Neural cell (in vitro differentiated cells): ENCODE measurements at regions not wholly inside any gene's neighbourhood (a gene's known extent, or its start where the extent isn't known, plus 50 kb on each side); places are given as distances from the start of the nearest gene placed in this dataset.
"Not testable (repeated sequence)": the region's sequence is repeated elsewhere in the genome, so short reads cannot be mapped to it uniquely, and the experiment has no call there.

Source experiments
- EP300 ChIP-seq: fragments of 450-650 bp; conservative IDR thresholded peaks from 2 replicates; pipeline ENCODE4 v1.6.1; 2014; ENCODE audit warnings: antibody characterized with exemption, mild to moderate bottlenecking, moderate library complexity; ENCODE audit not compliant: poor library complexity, severe bottlenecking
- TF ChIP-seq, protein P1 (sequence below): fragments of 450-650 bp; IDR thresholded peaks from 2 replicates; pipeline ENCODE4 v1.5.1; 2014; ENCODE audit warnings: antibody characterized with exemption, mild to moderate bottlenecking, moderate library complexity; ENCODE audit not compliant: poor library complexity, severe bottlenecking

- TF ChIP-seq, protein P1, sequence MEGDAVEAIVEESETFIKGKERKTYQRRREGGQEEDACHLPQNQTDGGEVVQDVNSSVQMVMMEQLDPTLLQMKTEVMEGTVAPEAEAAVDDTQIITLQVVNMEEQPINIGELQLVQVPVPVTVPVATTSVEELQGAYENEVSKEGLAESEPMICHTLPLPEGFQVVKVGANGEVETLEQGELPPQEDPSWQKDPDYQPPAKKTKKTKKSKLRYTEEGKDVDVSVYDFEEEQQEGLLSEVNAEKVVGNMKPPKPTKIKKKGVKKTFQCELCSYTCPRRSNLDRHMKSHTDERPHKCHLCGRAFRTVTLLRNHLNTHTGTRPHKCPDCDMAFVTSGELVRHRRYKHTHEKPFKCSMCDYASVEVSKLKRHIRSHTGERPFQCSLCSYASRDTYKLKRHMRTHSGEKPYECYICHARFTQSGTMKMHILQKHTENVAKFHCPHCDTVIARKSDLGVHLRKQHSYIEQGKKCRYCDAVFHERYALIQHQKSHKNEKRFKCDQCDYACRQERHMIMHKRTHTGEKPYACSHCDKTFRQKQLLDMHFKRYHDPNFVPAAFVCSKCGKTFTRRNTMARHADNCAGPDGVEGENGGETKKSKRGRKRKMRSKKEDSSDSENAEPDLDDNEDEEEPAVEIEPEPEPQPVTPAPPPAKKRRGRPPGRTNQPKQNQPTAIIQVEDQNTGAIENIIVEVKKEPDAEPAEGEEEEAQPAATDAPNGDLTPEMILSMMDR = not testable (repeated sequence)
- not testable (repeated sequence) for TF ChIP-seq EP300
These were observed 877.7 kb downstream of the LTN1 start for GRCh38 chr21:28114986-28115385.
